MM.1S (cell line): ENCODE measurements at regions not wholly inside any gene's neighbourhood (a gene's known extent, or its start where the extent isn't known, plus 50 kb on each side); places are given as distances from the start of the nearest gene placed in this dataset.

Source experiments
- DNase-seq: peaks from one replicate; pipeline ENCODE4 v3.0.0-alpha.2; 2015
- H2AFZ ChIP-seq: fragments of 300-600 bp; sonication (generic); 2 replicates; pipeline ENCODE4 v1.6.0; 2016; ENCODE audit warnings: antibody characterized with exemption, low read length
- H3F3A ChIP-seq: fragments of 300-600 bp; sonication (generic); 2 replicates; pipeline ENCODE4 v1.6.1; 2016; ENCODE audit warnings: mild to moderate bottlenecking, antibody characterized with exemption, low read length, moderate library complexity, mixed read lengths; ENCODE audit not compliant: insufficient read depth
- H3K27ac ChIP-seq: fragments of 300-600 bp; sonication (generic); 2 replicates; pipeline ENCODE4 v1.5.1; 2016; ENCODE audit warnings: mild to moderate bottlenecking, low read length
- H3K27me3 ChIP-seq: fragments of 300-600 bp; sonication (generic); replicated peaks from 2 replicates; pipeline ENCODE4 v1.6.0; 2016; ENCODE audit warnings: low read length; ENCODE audit not compliant: insufficient read depth
- H3K36me3 ChIP-seq: fragments of 300-600 bp; sonication (generic); replicated peaks from 2 replicates; pipeline ENCODE4 v1.6.1; 2016; ENCODE audit warnings: mild to moderate bottlenecking, low read length, mixed read lengths; ENCODE audit not compliant: insufficient read depth
- H3K4me1 ChIP-seq: fragments of 300-600 bp; sonication (generic); 2 replicates; pipeline ENCODE4 v1.6.1; 2016; ENCODE audit warnings: low read length, mixed read lengths
- H3K4me2 ChIP-seq: fragments of 300-600 bp; sonication (generic); 2 replicates; pipeline ENCODE4 v1.6.0; 2016; ENCODE audit warnings: low read depth, low read length
- H3K4me3 ChIP-seq: fragments of 300-600 bp; sonication (generic); 2 replicates; pipeline ENCODE4 v1.5.1; 2016; ENCODE audit warnings: low read length, mixed read lengths
- H3K79me2 ChIP-seq: fragments of 300-600 bp; sonication (generic); 2 replicates; pipeline ENCODE4 v1.6.1; 2016; ENCODE audit warnings: mixed run types, low read length, mixed read lengths
- H3K9ac ChIP-seq: fragments of 300-600 bp; sonication (generic); 2 replicates; pipeline ENCODE4 v1.6.1; 2016; ENCODE audit warnings: low read length, mixed read lengths
- H3K9me2 ChIP-seq: fragments of 300-600 bp; sonication (generic); replicated peaks from 2 replicates; pipeline ENCODE4 v1.6.1; 2016; ENCODE audit warnings: mild to moderate bottlenecking, low read length, mixed read lengths; ENCODE audit not compliant: insufficient read depth
- H3K9me3 ChIP-seq: fragments of 300-600 bp; sonication (generic); replicated peaks from 2 replicates; pipeline ENCODE4 v1.6.1; 2016; ENCODE audit warnings: mild to moderate bottlenecking, low read length, mixed read lengths; ENCODE audit not compliant: insufficient read depth
- H4K20me1 ChIP-seq: fragments of 300-600 bp; sonication (generic); 2 replicates; pipeline ENCODE4 v1.6.1; 2016; ENCODE audit warnings: mild to moderate bottlenecking, low read length, moderate library complexity, mixed read lengths; ENCODE audit not compliant: insufficient read depth
- CTCF ChIP-seq: fragments of 300-600 bp; sonication (generic); IDR thresholded peaks from 2 replicates; pipeline ENCODE4 v1.5.1; 2016; ENCODE audit warnings: antibody characterized with exemption, low read length, mixed read lengths
- EZH2 ChIP-seq: fragments of 300-600 bp; sonication (generic); optimal IDR thresholded peaks from 2 replicates; pipeline ENCODE3; 2017; ENCODE audit warnings: low read depth, mild to moderate bottlenecking, antibody characterized with exemption, low read length, mixed read lengths
- EZH2phosphoT487 ChIP-seq: fragments of 300-600 bp; sonication (generic); IDR thresholded peaks from 2 replicates; pipeline ENCODE4 v1.6.1; 2018; ENCODE audit warnings: antibody characterized with exemption, low read length

DNA sequence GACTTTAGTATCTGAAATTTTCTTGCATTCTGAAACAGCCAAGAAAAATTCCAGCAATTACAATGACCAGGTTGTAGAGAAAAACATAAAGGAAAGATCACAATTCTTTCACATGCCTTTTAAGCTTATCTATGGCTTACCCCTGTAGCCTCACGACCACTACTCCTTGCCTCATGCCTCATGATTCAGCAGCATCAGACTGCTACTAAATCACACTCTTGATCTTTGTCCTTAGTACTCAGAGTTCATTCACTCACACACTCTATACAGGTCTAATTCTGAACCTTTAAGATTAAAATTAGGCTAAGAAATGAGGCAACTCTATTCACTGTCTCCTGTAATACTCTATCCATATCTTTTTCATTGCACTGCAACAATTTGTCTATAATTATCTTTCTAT lies 415.1 kb downstream of the MLLT3 start:
- no peak overlapping the region for H3K9ac ChIP-seq
- no peak overlapping the region for H3K4me2 ChIP-seq
- no peaks in the 10 kb centered on the region for H3K79me2 ChIP-seq
- no peak overlapping the region for H3K4me3 ChIP-seq
- H3K9me2 ChIP-seq, result no peaks in the 10 kb centered on the region
- TF ChIP-seq EZH2 (no peak), EZH2phosphoT487 (no peak), CTCF (no peak)
- no peaks in the 10 kb centered on the region for H3F3A ChIP-seq
- DNase-seq, result no peak
- no peaks in the 10 kb centered on the region for H4K20me1 ChIP-seq
- no peaks in the 10 kb centered on the region for H3K9me3 ChIP-seq
- no peak overlapping the region for H3K27ac ChIP-seq
- no peaks in the 10 kb centered on the region for H3K27me3 ChIP-seq
- no peak overlapping the region for H2AFZ ChIP-seq
- no peaks in the 10 kb centered on the region for H3K36me3 ChIP-seq
- no peaks in the 10 kb centered on the region for H3K4me1 ChIP-seq

GRCh38 chr9:20205821-20206220 lies 416.5 kb downstream of the MLLT3 start:
- no peak overlapping the region for H3K4me2 ChIP-seq
- no peak overlapping the region for H3K9ac ChIP-seq
- no peaks in the 10 kb centered on the region for H3K36me3 ChIP-seq
- TF ChIP-seq EZH2, result no peak
- TF ChIP-seq CTCF, result no peak
- TF ChIP-seq EZH2phosphoT487, result no peak
- H3K9me3 ChIP-seq, result no peaks in the 10 kb centered on the region
- DNase-seq, result no peak
- no peaks in the 10 kb centered on the region for H3K27me3 ChIP-seq
- no peaks in the 10 kb centered on the region for H3K79me2 ChIP-seq
- H3F3A ChIP-seq, result no peaks in the 10 kb centered on the region
- H4K20me1 ChIP-seq, result no peaks in the 10 kb centered on the region
- no peak overlapping the region for H3K27ac ChIP-seq
- no peak overlapping the region for H2AFZ ChIP-seq
- H3K9me2 ChIP-seq, result no peaks in the 10 kb centered on the region
- H3K4me1 ChIP-seq, result no peaks in the 10 kb centered on the region
- H3K4me3 ChIP-seq, result no peak overlapping the region

- Histone ChIP-seq H4K20me1 (no peaks in the 10 kb centered on the region), H3F3A (no peaks in the 10 kb centered on the region), H3K4me3 (no peak overlapping the region), H3K4me2 (no peak overlapping the region), H3K36me3 (no peaks in the 10 kb centered on the region), H3K4me1 (no peaks in the 10 kb centered on the region), H2AFZ (no peak overlapping the region), H3K27ac (no peak overlapping the region), H3K9me2 (no peaks in the 10 kb centered on the region), H3K9me3 (no peaks in the 10 kb centered on the region), H3K27me3 (no peaks in the 10 kb centered on the region), H3K79me2 (no peaks in the 10 kb centered on the region), H3K9ac (no peak overlapping the region)
- no peak for DNase-seq
- TF ChIP-seq EZH2, result no peak
- TF ChIP-seq EZH2phosphoT487, result no peak
- no peak for TF ChIP-seq CTCF
Observed at GRCh38 chr9:20200991-20201431, 412.2 kb upstream of the SLC24A2 start.
